ENCODE measurements at regions not wholly inside any gene's neighbourhood (a gene's known extent, or its start where the extent isn't known, plus 50 kb on each side); places are given as distances from the start of the nearest gene placed in this dataset.

- Mint-ChIP-seq H3K9me3 (ENCODE audit: unreplicated experiment) (no peaks in the 10 kb centered on the region), H3K27ac (ENCODE audit: unreplicated experiment) (no peak overlapping the region), H3K36me3 (ENCODE audit: low read depth, unreplicated experiment) (no peaks in the 10 kb centered on the region), H3K4me3 (ENCODE audit: unreplicated experiment) (no peak overlapping the region), H3K4me1 (ENCODE audit: unreplicated experiment) (no peaks in the 10 kb centered on the region), H3K27me3 (ENCODE audit: unreplicated experiment) (peaks cover 4% of the 10 kb centered on the region)
- no peak for DNase-seq (ENCODE audit: low spot score)
- TF ChIP-seq CTCF (IDR thresholded peaks at IDR 0.05; ENCODE audit: unreplicated experiment), result no peak
These were observed 432.9 kb upstream of the DYNLRB2 start for GRCh38 chr16:80107900-80108299.

- no peak for TF ChIP-seq CTCF (IDR thresholded peaks at IDR 0.05; ENCODE audit: unreplicated experiment)
- Mint-ChIP-seq H3K27ac (ENCODE audit: unreplicated experiment) (no peak overlapping the region), H3K27me3 (ENCODE audit: unreplicated experiment) (peaks cover 4% of the 10 kb centered on the region), H3K4me1 (ENCODE audit: unreplicated experiment) (no peaks in the 10 kb centered on the region), H3K4me3 (ENCODE audit: unreplicated experiment) (no peak overlapping the region), H3K36me3 (ENCODE audit: low read depth, unreplicated experiment) (no peaks in the 10 kb centered on the region), H3K9me3 (ENCODE audit: unreplicated experiment) (no peaks in the 10 kb centered on the region)
- no peak for DNase-seq (ENCODE audit: low spot score)
These were observed 435.0 kb upstream of the DYNLRB2 start for GRCh38 chr16:80105751-80106150.

- no peaks in the 10 kb centered on the region for H3K36me3 Mint-ChIP-seq (ENCODE audit: low read depth, unreplicated experiment)
- no peak overlapping the region for H3K4me3 Mint-ChIP-seq (ENCODE audit: unreplicated experiment)
- H3K27me3 Mint-ChIP-seq (ENCODE audit: unreplicated experiment), result peaks cover 4% of the 10 kb centered on the region
- no peak overlapping the region for H3K27ac Mint-ChIP-seq (ENCODE audit: unreplicated experiment)
- no peaks in the 10 kb centered on the region for H3K4me1 Mint-ChIP-seq (ENCODE audit: unreplicated experiment)
- H3K9me3 Mint-ChIP-seq (ENCODE audit: unreplicated experiment), result no peaks in the 10 kb centered on the region
- TF ChIP-seq CTCF (IDR thresholded peaks at IDR 0.05; ENCODE audit: unreplicated experiment), result no peak
- no peak for DNase-seq (ENCODE audit: low spot score)
These were observed 435.6 kb upstream of the DYNLRB2 start for GRCh38 chr16:80105160-80105559.

GRCh38 chr16:80104401-80104800 is 436.4 kb upstream of the DYNLRB2 start:
- Mint-ChIP-seq H3K4me3 (ENCODE audit: unreplicated experiment) (no peak overlapping the region), H3K36me3 (ENCODE audit: low read depth, unreplicated experiment) (no peaks in the 10 kb centered on the region), H3K27ac (ENCODE audit: unreplicated experiment) (no peak overlapping the region), H3K9me3 (ENCODE audit: unreplicated experiment) (no peaks in the 10 kb centered on the region), H3K4me1 (ENCODE audit: unreplicated experiment) (no peaks in the 10 kb centered on the region), H3K27me3 (ENCODE audit: unreplicated experiment) (peaks cover 4% of the 10 kb centered on the region)
- no peak for DNase-seq (ENCODE audit: low spot score)
- no peak for TF ChIP-seq CTCF (IDR thresholded peaks at IDR 0.05; ENCODE audit: unreplicated experiment)

- no peaks in the 10 kb centered on the region for H3K36me3 Mint-ChIP-seq (ENCODE audit: low read depth, unreplicated experiment)
- no peak for DNase-seq (ENCODE audit: low spot score)
- H3K4me3 Mint-ChIP-seq (ENCODE audit: unreplicated experiment), result no peak overlapping the region
- peaks cover 4% of the 10 kb centered on the region for H3K27me3 Mint-ChIP-seq (ENCODE audit: unreplicated experiment)
- H3K4me1 Mint-ChIP-seq (ENCODE audit: unreplicated experiment), result no peaks in the 10 kb centered on the region
- TF ChIP-seq CTCF (IDR thresholded peaks at IDR 0.05; ENCODE audit: unreplicated experiment), result no peak
- H3K9me3 Mint-ChIP-seq (ENCODE audit: unreplicated experiment), result no peaks in the 10 kb centered on the region
- H3K27ac Mint-ChIP-seq (ENCODE audit: unreplicated experiment), result no peak overlapping the region
These were observed 437.3 kb upstream of the DYNLRB2 start for GRCh38 chr16:80103463-80103862.

Measured in endothelial cell (in vitro differentiated cells).